Trophoblast cell (in vitro differentiated cells and primary cell): ENCODE measurements at regions not wholly inside any gene's neighbourhood (a gene's known extent, or its start where the extent isn't known, plus 50 kb on each side); places are given as distances from the start of the nearest gene placed in this dataset.
A peak's percentile ranks its signal among the peaks of the same experiment; 100 is the strongest.

ENCODE experiments used
- DNase-seq, 2 donors: peaks; one replicate each; pipeline ENCODE4 v3.0.0-alpha.2; 2016
- H2AFZ ChIP-seq: 2 replicates; pipeline ENCODE4 v1.6.1; 2013; ENCODE audit warnings: low read length, moderate library complexity, mild to moderate bottlenecking; ENCODE audit not compliant: insufficient read depth, poor library complexity
- H2AK5ac ChIP-seq: 2 replicates; pipeline ENCODE4 v1.6.1; 2013; ENCODE audit warnings: mild to moderate bottlenecking, low read length
- H2BK120ac ChIP-seq: 2 replicates; pipeline ENCODE4 v1.6.1; 2013; ENCODE audit warnings: low read length, mild to moderate bottlenecking, moderate library complexity; ENCODE audit not compliant: insufficient read depth, poor library complexity
- H2BK12ac ChIP-seq: 2 replicates; pipeline ENCODE4 v1.6.1; 2013; ENCODE audit warnings: mild to moderate bottlenecking, low read length, moderate library complexity
- H2BK5ac ChIP-seq: 2 replicates; pipeline ENCODE4 v1.6.1; 2013; ENCODE audit warnings: low read length, low read depth, moderate library complexity, mild to moderate bottlenecking; ENCODE audit not compliant: poor library complexity
- H3K14ac ChIP-seq: 2 replicates; pipeline ENCODE4 v1.6.1; 2013; ENCODE audit warnings: mild to moderate bottlenecking, low read length
- H3K18ac ChIP-seq: 2 replicates; pipeline ENCODE4 v1.6.1; 2013; ENCODE audit warnings: mild to moderate bottlenecking, low read length
- H3K23ac ChIP-seq: 2 replicates; pipeline ENCODE4 v1.6.1; 2013; ENCODE audit warnings: low read length
- H3K27ac ChIP-seq: 2 replicates; pipeline ENCODE4 v1.5.1; 2013; ENCODE audit warnings: low read depth, mild to moderate bottlenecking, inconsistent platforms, low read length, moderate library complexity
- H3K27me3 ChIP-seq: 2 replicates; pipeline ENCODE4 v1.6.1; 2013; ENCODE audit warnings: inconsistent platforms, mild to moderate bottlenecking, low read length, moderate library complexity; ENCODE audit not compliant: insufficient read depth
- H3K36me3 ChIP-seq, 2 experiments: 1 replicate in 1 of 2; 2 replicates in 1 of 2; pipeline ENCODE4 v1.6.1; 2013; ENCODE audit warnings: low read length in 2 of 2, mild to moderate bottlenecking in 2 of 2, moderate library complexity in 1 of 2; ENCODE audit not compliant: insufficient read depth in 2 of 2, control insufficient read depth in 1 of 2
- H3K4ac ChIP-seq: 2 replicates; pipeline ENCODE4 v1.6.1; 2013; ENCODE audit warnings: low read depth, mild to moderate bottlenecking, low read length, moderate library complexity
- H3K4me1 ChIP-seq, 2 experiments: 1 replicate in 1 of 2; 2 replicates in 1 of 2; pipeline ENCODE4 v1.6.1; 2013; ENCODE audit warnings: low read length in 2 of 2, mild to moderate bottlenecking in 2 of 2, moderate library complexity in 1 of 2; ENCODE audit not compliant: insufficient read depth in 2 of 2, control insufficient read depth in 1 of 2
- H3K4me2 ChIP-seq: 2 replicates; pipeline ENCODE4 v1.6.1; 2013; ENCODE audit warnings: inconsistent platforms, mild to moderate bottlenecking, low read length, moderate library complexity
- H3K4me3 ChIP-seq: 2 replicates; pipeline ENCODE4 v1.5.1; 2013; ENCODE audit warnings: mild to moderate bottlenecking, low read depth, low read length, inconsistent platforms
- H3K79me1 ChIP-seq: one replicate; pipeline ENCODE4 v1.6.1; 2013; ENCODE audit warnings: low read length
- H3K79me2 ChIP-seq: 2 replicates; pipeline ENCODE4 v1.6.1; 2013; ENCODE audit warnings: low read length, mild to moderate bottlenecking; ENCODE audit not compliant: control insufficient read depth, insufficient read depth, poor library complexity
- H3K9ac ChIP-seq: 2 replicates; pipeline ENCODE4 v1.6.1; 2013; ENCODE audit warnings: mild to moderate bottlenecking, low read length
- H3K9me3 ChIP-seq: 2 replicates; pipeline ENCODE4 v1.6.1; 2013; ENCODE audit warnings: low read depth, mild to moderate bottlenecking, control low read depth, inconsistent platforms, low read length; ENCODE audit not compliant: insufficient read depth
- H4K12ac ChIP-seq: 2 replicates; pipeline ENCODE4 v1.6.1; 2013; ENCODE audit warnings: low read depth, mild to moderate bottlenecking, low read length, moderate library complexity
- H4K8ac ChIP-seq: 2 replicates; pipeline ENCODE4 v1.6.1; 2013; ENCODE audit warnings: low read depth, mild to moderate bottlenecking, low read length, moderate library complexity
- H4K91ac ChIP-seq: one replicate; pipeline ENCODE4 v1.6.1; 2013; ENCODE audit warnings: low read depth, mild to moderate bottlenecking, low read length, moderate library complexity
- WGBS: extraction: QIAGEN DNeasy Blood & Tissue Kit; methylation state at CpG from one replicate; pipeline ENCODE4 v1.1.7; 2013; ENCODE audit warnings: missing lambda C conversion rate; ENCODE audit not compliant: insufficient read length, insufficient coverage; ENCODE audit errors: extremely low coverage; 5-methylcytosine and 5-hydroxymethylcytosine counted together

- Histone ChIP-seq H3K9me3 (peaks cover 6% of the 10 kb centered on the region), H3K14ac (no peak overlapping the region), H2AFZ (no peak overlapping the region), H3K79me1 (no peaks in the 10 kb centered on the region), H3K4me2 (no peak overlapping the region), H3K4me3 (no peak overlapping the region), H3K23ac (no peak overlapping the region), H3K79me2 (no peaks in the 10 kb centered on the region), H2BK120ac (no peak overlapping the region), H3K27me3 (no peaks in the 10 kb centered on the region), H3K36me3 (no peaks in the 10 kb centered on the region), H4K8ac (no peak overlapping the region), H2BK12ac (no peak overlapping the region), H3K4me1 (peaks cover 2% of the 10 kb centered on the region in 2 experiments), H2BK5ac (no peak overlapping the region), H4K12ac (no peak overlapping the region), H3K9ac (no peak overlapping the region), H2AK5ac (no peak overlapping the region), H3K27ac (no peak overlapping the region), H3K18ac (no peak overlapping the region), H3K4ac (no peak overlapping the region), H4K91ac (no peak overlapping the region)
- no CpG with 5 or more reads among the region's 8 CpGs for WGBS
- peak in 1 of 2 donors; percentile 16 for DNase-seq
Measured at GRCh38 chr12:124168016-124168786, 126.7 kb upstream of the RFLNA start.

GRCh38 chr12:124169577-124170284 is 125.2 kb upstream of the RFLNA start:
- Histone ChIP-seq H3K79me2 (no peaks in the 10 kb centered on the region), H3K4me3 (no peak overlapping the region), H3K23ac (no peak overlapping the region), H3K9ac (no peak overlapping the region), H2BK5ac (no peak overlapping the region), H3K9me3 (peaks cover 4% of the 10 kb centered on the region), H3K4me1 (peaks cover 2% of the 10 kb centered on the region in 2 experiments), H3K27me3 (no peaks in the 10 kb centered on the region), H2AK5ac (no peak overlapping the region), H4K12ac (no peak overlapping the region), H3K79me1 (no peaks in the 10 kb centered on the region), H3K27ac (no peak overlapping the region), H2AFZ (no peak overlapping the region), H3K36me3 (no peaks in the 10 kb centered on the region), H3K14ac (no peak overlapping the region), H2BK120ac (no peak overlapping the region), H3K18ac (no peak overlapping the region), H4K91ac (no peak overlapping the region), H3K4me2 (no peak overlapping the region), H2BK12ac (no peak overlapping the region), H3K4ac (no peak overlapping the region), H4K8ac (no peak overlapping the region)
- WGBS, result no CpG with 5 or more reads among the region's 4 CpGs
- DNase-seq, result no peak

DNA sequence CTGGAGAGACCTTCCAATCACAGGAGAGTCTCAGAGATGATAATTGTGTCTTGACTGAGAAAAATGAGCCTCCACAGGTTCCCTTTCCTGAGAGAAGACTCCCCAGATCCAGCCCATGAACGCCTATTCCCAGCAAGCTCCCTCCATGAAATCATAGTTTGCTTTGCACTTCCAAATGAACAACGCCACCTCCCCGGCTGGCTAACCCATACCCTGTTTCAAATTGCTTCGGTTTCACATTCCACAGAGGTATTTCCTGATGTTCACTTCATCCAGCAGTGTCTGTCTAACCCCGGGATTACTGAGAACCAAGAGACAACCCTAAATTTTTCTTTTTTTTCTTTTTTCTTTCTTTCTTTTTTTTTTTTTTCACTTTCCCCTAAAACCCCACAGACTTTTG is 124.1 kb upstream of the RFLNA start:
- no CpG with 5 or more reads among the region's 5 CpGs for WGBS
- no peak overlapping the region for H3K18ac ChIP-seq
- peak in 1 of 2 donors; percentile 41 for DNase-seq

GRCh38 chr12:124171231-124171979 is 123.5 kb upstream of the RFLNA start:
- Histone ChIP-seq H2BK5ac (no peak overlapping the region), H4K12ac (no peak overlapping the region), H3K36me3 (no peaks in the 10 kb centered on the region), H3K79me2 (no peaks in the 10 kb centered on the region), H3K4me2 (no peak overlapping the region), H4K8ac (no peak overlapping the region), H2AK5ac (no peak overlapping the region), H3K27me3 (no peaks in the 10 kb centered on the region), H3K27ac (no peak overlapping the region), H3K4me3 (no peak overlapping the region), H3K4ac (no peak overlapping the region), H3K23ac (no peak overlapping the region), H3K4me1 (peaks cover 2 to 3% of the 10 kb centered on the region in 2 experiments), H3K18ac (no peak overlapping the region), H3K14ac (no peak overlapping the region), H3K9ac (no peak overlapping the region), H2AFZ (no peak overlapping the region), H2BK120ac (no peak overlapping the region), H2BK12ac (no peak overlapping the region), H3K79me1 (no peaks in the 10 kb centered on the region), H3K9me3 (peaks cover 3% of the 10 kb centered on the region), H4K91ac (no peak overlapping the region)
- peak in 1 of 2 donors; percentile 13 for DNase-seq
- no CpG with 5 or more reads among the region's 8 CpGs for WGBS

More for the DNA sequence above, 124.1 kb upstream of the RFLNA start:
- H2BK120ac ChIP-seq, result no peak overlapping the region
- no peak overlapping the region for H3K23ac ChIP-seq
- no peaks in the 10 kb centered on the region for H3K79me1 ChIP-seq
- H3K79me2 ChIP-seq, result no peaks in the 10 kb centered on the region
- peaks cover 3% of the 10 kb centered on the region for H3K9me3 ChIP-seq
- no peak overlapping the region for H3K4ac ChIP-seq
- H2BK5ac ChIP-seq, result no peak overlapping the region
- no peak overlapping the region for H2AK5ac ChIP-seq
- no peak overlapping the region for H3K9ac ChIP-seq
- no peak overlapping the region for H3K14ac ChIP-seq
- H3K4me2 ChIP-seq, result no peak overlapping the region
- no peak overlapping the region for H4K91ac ChIP-seq
- H3K4me3 ChIP-seq, result no peak overlapping the region
- no peak overlapping the region for H2AFZ ChIP-seq
- no peak overlapping the region for H2BK12ac ChIP-seq
- no peaks in the 10 kb centered on the region for H3K36me3 ChIP-seq
- no peaks in the 10 kb centered on the region for H3K27me3 ChIP-seq
- peaks cover 2% of the 10 kb centered on the region in 2 experiments for H3K4me1 ChIP-seq
- no peak overlapping the region for H4K8ac ChIP-seq
- H4K12ac ChIP-seq, result no peak overlapping the region
- no peak overlapping the region for H3K27ac ChIP-seq
